ENCODE measurements at regions not wholly inside any gene's neighbourhood (a gene's known extent, or its start where the extent isn't known, plus 50 kb on each side); places are given as distances from the start of the nearest gene placed in this dataset.

GRCh38 chr1:182143825-182144645 lies 82.5 kb upstream of the ZNF648 start:
- no peaks in the 10 kb centered on the region for H3K9me3 ChIP-seq (ENCODE audit: control insufficient read depth in 1 of 2, insufficient read depth in 1 of 2, low read depth in 1 of 2, low read length in 2 of 2)
- ChIA-PET RAD21 (ENCODE audit: low non-redundant PET in 1 of 2, low total read pairs in 2 of 2, uncharacterized antibody in 2 of 2, unreplicated experiment in 2 of 2) (interaction anchor here (1.5 to 2.4 kb wide), 7 partner anchors 42 to 253 kb away, joined by 3 to 22 read pairs (median 7); partner anchors contain the start of gene GLUL (in 1 of the 2)), CTCF (interaction anchor here (0.9 to 6.9 kb wide), 27 partner anchors 9 to 643 kb away, joined by 3 to 96 read pairs (median 5); partner anchors contain the start of gene GLUL), POLR2A (interaction anchor here (1.5 to 2.8 kb wide), 2 partner anchors 248 to 252 kb away, joined by 3 to 18 read pairs; partner anchors contain the start of gene GLUL)
- ATAC-seq (no peak), DNase-seq (ENCODE audit: low read depth, low spot score) (no peak)
- H3K36me3 ChIP-seq (ENCODE audit: control insufficient read depth in 1 of 2, insufficient read depth in 2 of 2, low read length in 2 of 2), result no peaks in the 10 kb centered on the region
- intact Hi-C loops (cut with micrococcal nuclease), result loop anchor here (1.0 to 2.0 kb wide), 3 partner anchors 55 to 252 kb away; no protein-coding TSS in a partner anchor
- no TSS peak for BruUV-seq (replicated peaks)
- H4K20me1 ChIP-seq (ENCODE audit: insufficient read depth), result no peaks in the 10 kb centered on the region
- H3K4me2 ChIP-seq (ENCODE audit: low read length), result no peak overlapping the region
- H2AFZ ChIP-seq (ENCODE audit: low read depth, low read length, poor library complexity, severe bottlenecking), result peak overlapping the region; percentile 81
- no peaks in the 10 kb centered on the region for H3K27me3 ChIP-seq (ENCODE audit: insufficient read depth, low read length)
- no peak overlapping the region for H3K27ac ChIP-seq (ENCODE audit: low read depth, low read length)
- no peaks in the 10 kb centered on the region for H3K9me2 ChIP-seq (ENCODE audit: insufficient read depth)
- H3K9ac ChIP-seq (ENCODE audit: low read length), result no peak overlapping the region
- TF ChIP-seq CTCF (IDR thresholded peaks at IDR 0.05 in 2 of 3, conservative IDR thresholded peaks at IDR 0.05 in 1 of 3; ENCODE audit: borderline replicate concordance in 1 of 3, insufficient read depth in 1 of 3, low read depth in 2 of 3, low read length in 2 of 3) (no peak), YY1 (IDR thresholded peaks at IDR 0.05; ENCODE audit: extremely low read depth, insufficient replicate concordance, low read depth, low read length) (no peak), ZNF274 (IDR thresholded peaks at IDR 0.05; ENCODE audit: low read depth, low read length) (no peak), ZFX (IDR thresholded peaks at IDR 0.05) (no peak), EZH2phosphoT487 (IDR thresholded peaks at IDR 0.05; ENCODE audit: borderline replicate concordance) (no peak), POLR2AphosphoS5 (IDR thresholded peaks at IDR 0.05; ENCODE audit: low read depth, low read length) (no peak), EGR1 (IDR thresholded peaks at IDR 0.05; ENCODE audit: low read depth) (no peak), MAX (IDR thresholded peaks at IDR 0.05) (no peak), EZH2 (IDR thresholded peaks at IDR 0.05) (no peak), REST (IDR thresholded peaks at IDR 0.05; ENCODE audit: low read depth) (no peak), ATF3 (IDR thresholded peaks at IDR 0.05) (no peak), SP1 (IDR thresholded peaks at IDR 0.05; ENCODE audit: low read depth) (no peak), CEBPB (IDR thresholded peaks at IDR 0.05; ENCODE audit: low read depth) (no peak), TCF7L2 (IDR thresholded peaks at IDR 0.05; ENCODE audit: borderline replicate concordance, extremely low read depth, insufficient read depth, insufficient read length) (no peak), POLR2A (IDR thresholded peaks at IDR 0.05; ENCODE audit: borderline replicate concordance, extremely low read depth, insufficient read depth, insufficient read length) (no peak), JUND (IDR thresholded peaks at IDR 0.05) (no peak), RAD21 (IDR thresholded peaks at IDR 0.05; ENCODE audit: low read depth) (no peak), ELF1 (IDR thresholded peaks at IDR 0.05; ENCODE audit: borderline replicate concordance, low read depth) (no peak)
- H3K4me1 ChIP-seq (ENCODE audit: control insufficient read depth in 1 of 2, insufficient read depth in 2 of 2, low read length in 2 of 2), result no peaks in the 10 kb centered on the region
- H3K4me3 ChIP-seq (replicated peaks in 1 of 2; ENCODE audit: low read depth in 1 of 2, low read length in 2 of 2), result no peak overlapping the region
- H3K79me2 ChIP-seq (ENCODE audit: insufficient read depth, low read length), result no peaks in the 10 kb centered on the region

Data from HCT116 (cell line).